ENCODE measurements at regions not wholly inside any gene's neighbourhood (a gene's known extent, or its start where the extent isn't known, plus 50 kb on each side); places are given as distances from the start of the nearest gene placed in this dataset.

DNA sequence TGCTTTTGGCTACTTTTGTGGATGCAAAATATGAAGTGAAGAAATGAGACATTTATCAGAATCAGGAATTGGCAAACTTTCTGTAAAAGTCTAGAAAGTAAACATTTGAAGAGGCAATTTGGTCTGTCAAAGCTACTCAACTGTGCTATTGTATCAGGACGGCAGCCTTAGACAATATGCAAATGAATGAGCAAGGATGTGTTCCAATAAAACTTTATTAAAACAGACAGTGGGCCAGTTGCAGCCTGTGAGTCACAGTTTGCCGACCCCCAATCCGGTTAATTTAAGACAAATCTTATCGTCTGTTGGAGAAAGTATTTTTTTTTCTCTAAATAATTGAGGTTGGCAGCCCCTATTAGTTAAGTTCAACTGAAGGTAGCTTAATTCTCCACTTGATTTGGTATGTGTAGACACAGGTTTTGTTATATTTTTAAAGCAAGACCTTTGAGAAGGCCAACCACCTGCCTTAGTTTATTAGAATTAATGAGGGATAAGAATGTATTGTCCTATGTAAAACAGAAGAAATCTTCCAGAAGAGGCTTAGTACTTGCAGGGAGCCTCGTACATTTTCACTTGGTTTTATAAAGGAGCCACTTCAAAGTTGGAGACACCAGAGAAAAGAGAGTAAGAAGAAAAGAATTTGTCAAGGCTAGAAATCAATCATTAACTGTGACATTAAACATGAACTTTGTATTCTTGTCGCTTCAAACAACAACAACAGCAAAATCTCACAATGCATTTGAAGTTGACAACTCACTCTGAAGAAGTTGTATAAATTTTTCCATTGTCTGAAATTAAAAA is 81.6 kb upstream of the FAT1 start:
- TF ChIP-seq, protein P1, sequence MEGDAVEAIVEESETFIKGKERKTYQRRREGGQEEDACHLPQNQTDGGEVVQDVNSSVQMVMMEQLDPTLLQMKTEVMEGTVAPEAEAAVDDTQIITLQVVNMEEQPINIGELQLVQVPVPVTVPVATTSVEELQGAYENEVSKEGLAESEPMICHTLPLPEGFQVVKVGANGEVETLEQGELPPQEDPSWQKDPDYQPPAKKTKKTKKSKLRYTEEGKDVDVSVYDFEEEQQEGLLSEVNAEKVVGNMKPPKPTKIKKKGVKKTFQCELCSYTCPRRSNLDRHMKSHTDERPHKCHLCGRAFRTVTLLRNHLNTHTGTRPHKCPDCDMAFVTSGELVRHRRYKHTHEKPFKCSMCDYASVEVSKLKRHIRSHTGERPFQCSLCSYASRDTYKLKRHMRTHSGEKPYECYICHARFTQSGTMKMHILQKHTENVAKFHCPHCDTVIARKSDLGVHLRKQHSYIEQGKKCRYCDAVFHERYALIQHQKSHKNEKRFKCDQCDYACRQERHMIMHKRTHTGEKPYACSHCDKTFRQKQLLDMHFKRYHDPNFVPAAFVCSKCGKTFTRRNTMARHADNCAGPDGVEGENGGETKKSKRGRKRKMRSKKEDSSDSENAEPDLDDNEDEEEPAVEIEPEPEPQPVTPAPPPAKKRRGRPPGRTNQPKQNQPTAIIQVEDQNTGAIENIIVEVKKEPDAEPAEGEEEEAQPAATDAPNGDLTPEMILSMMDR (IDR thresholded peaks at IDR 0.05): no peak
- TF ChIP-seq POLR2AphosphoS5 (IDR thresholded peaks at IDR 0.05; ENCODE audit: insufficient read depth in 1 of 2, low read depth in 1 of 2): no peak
